ENCODE measurements at regions not wholly inside any gene's neighbourhood (a gene's known extent, or its start where the extent isn't known, plus 50 kb on each side); places are given as distances from the start of the nearest gene placed in this dataset.
"Not testable (repeated sequence)": the region's sequence is repeated elsewhere in the genome, so short reads cannot be mapped to it uniquely, and the experiment has no call there.

- H3K27me3 ChIP-seq; H3K27ac ChIP-seq; H3K4me3 ChIP-seq; H3K4me1 ChIP-seq; H3K36me3 ChIP-seq; DNase-seq (ENCODE audit: low spot score in 2 of 2); H3K9me3 ChIP-seq; intact Hi-C loops (cut with DNase I; ENCODE audit: low total_unique reads): not testable (repeated sequence)
Measured at GRCh38 chr11:3583476-3583875, 58.3 kb downstream of the ART5 start.

GRCh38 chr11:3581389-3581725 is 60.4 kb downstream of the ART5 start:
- H3K9me3 ChIP-seq; H3K36me3 ChIP-seq; DNase-seq (ENCODE audit: low spot score in 2 of 2); H3K27me3 ChIP-seq; H3K4me1 ChIP-seq; intact Hi-C loops (cut with DNase I; ENCODE audit: low total_unique reads); H3K27ac ChIP-seq: not testable (repeated sequence)
- peak overlapping the region in 1 of 3 donors; percentile 83 for H3K4me3 ChIP-seq

GRCh38 chr11:3580487-3581388 is 61.1 kb downstream of the ART5 start:
- DNase-seq (ENCODE audit: low spot score in 2 of 2) = peak in 1 of 2 donors; percentile 67

GRCh38 chr11:3579600-3580459 is 62.0 kb downstream of the ART5 start:
- DNase-seq (ENCODE audit: low spot score in 2 of 2); H3K27ac ChIP-seq; H3K4me1 ChIP-seq; H3K9me3 ChIP-seq; intact Hi-C loops (cut with DNase I; ENCODE audit: low total_unique reads); H3K27me3 ChIP-seq; H3K36me3 ChIP-seq: not testable (repeated sequence)
- peak overlapping the region in 2 of 3 donors; percentile 58 to 83 for H3K4me3 ChIP-seq

More at GRCh38 chr11:3580487-3581388, 61.1 kb downstream of the ART5 start:
- H3K27me3 ChIP-seq; H3K9me3 ChIP-seq; intact Hi-C loops (cut with DNase I; ENCODE audit: low total_unique reads); H3K4me1 ChIP-seq; H3K36me3 ChIP-seq: not testable (repeated sequence)
- H3K27ac ChIP-seq = peak overlapping the region; percentile 82
- peak in 1 of 3 donors; percentile 90 for TF ChIP-seq CTCF (IDR thresholded peaks at IDR 0.05)
- peak overlapping the region; percentile 30 to 83 (median 58) for H3K4me3 ChIP-seq

- DNase-seq (ENCODE audit: low spot score in 2 of 2); H3K9me3 ChIP-seq; H3K36me3 ChIP-seq; H3K27me3 ChIP-seq; H3K27ac ChIP-seq; H3K4me3 ChIP-seq; H3K4me1 ChIP-seq; intact Hi-C loops (cut with DNase I; ENCODE audit: low total_unique reads): not testable (repeated sequence)
Measured at GRCh38 chr11:3576066-3576604, 65.7 kb downstream of the ART5 start.

GRCh38 chr11:3572976-3573647 is 68.7 kb downstream of the ART5 start:
- H3K36me3 ChIP-seq; H3K9me3 ChIP-seq; H3K27me3 ChIP-seq; H3K4me3 ChIP-seq; intact Hi-C loops (cut with DNase I; ENCODE audit: low total_unique reads); H3K27ac ChIP-seq; DNase-seq (ENCODE audit: low spot score in 2 of 2); H3K4me1 ChIP-seq: not testable (repeated sequence)

GRCh38 chr11:3571752-3572151 is 70.0 kb downstream of the ART5 start:
- H3K9me3 ChIP-seq; DNase-seq (ENCODE audit: low spot score in 2 of 2); H3K4me3 ChIP-seq; H3K27me3 ChIP-seq; intact Hi-C loops (cut with DNase I; ENCODE audit: low total_unique reads); H3K36me3 ChIP-seq; H3K27ac ChIP-seq; H3K4me1 ChIP-seq: not testable (repeated sequence)

GRCh38 chr11:3565838-3566237 is 76.0 kb downstream of the ART5 start:
- H3K27me3 ChIP-seq; H3K27ac ChIP-seq; intact Hi-C loops (cut with DNase I; ENCODE audit: low total_unique reads); H3K4me1 ChIP-seq; H3K36me3 ChIP-seq; H3K4me3 ChIP-seq; DNase-seq (ENCODE audit: low spot score in 2 of 2); H3K9me3 ChIP-seq: not testable (repeated sequence)

- H3K27me3 ChIP-seq; intact Hi-C loops (cut with DNase I; ENCODE audit: low total_unique reads); H3K36me3 ChIP-seq; DNase-seq (ENCODE audit: low spot score in 2 of 2); H3K9me3 ChIP-seq; H3K4me3 ChIP-seq; H3K4me1 ChIP-seq; H3K27ac ChIP-seq: not testable (repeated sequence)
Measured at GRCh38 chr11:3564383-3564782, 77.4 kb downstream of the ART5 start.

GRCh38 chr11:3554621-3555020 is 87.2 kb downstream of the ART5 start:
- H3K27ac ChIP-seq; H3K36me3 ChIP-seq; H3K4me3 ChIP-seq; H3K27me3 ChIP-seq; H3K9me3 ChIP-seq; DNase-seq (ENCODE audit: low spot score in 2 of 2); H3K4me1 ChIP-seq; intact Hi-C loops (cut with DNase I; ENCODE audit: low total_unique reads): not testable (repeated sequence)

GRCh38 chr11:3544990-3545389 is 96.8 kb downstream of the ART5 start:
- intact Hi-C loops (cut with DNase I; ENCODE audit: low total_unique reads); H3K4me3 ChIP-seq; DNase-seq (ENCODE audit: low spot score in 2 of 2); H3K4me1 ChIP-seq; H3K27me3 ChIP-seq; H3K36me3 ChIP-seq; H3K9me3 ChIP-seq; H3K27ac ChIP-seq: not testable (repeated sequence)

GRCh38 chr11:3538220-3538619 is 103.6 kb downstream of the ART5 start:
- H3K27ac ChIP-seq; DNase-seq (ENCODE audit: low spot score in 2 of 2); intact Hi-C loops (cut with DNase I; ENCODE audit: low total_unique reads): not testable (repeated sequence)

More at GRCh38 chr11:3538220-3538619, 103.6 kb downstream of the ART5 start:
- not testable (repeated sequence) for H3K4me1 ChIP-seq, H3K27me3 ChIP-seq, H3K4me3 ChIP-seq, H3K36me3 ChIP-seq
- peaks cover 9 to 14% of the 10 kb centered on the region in 2 donors for H3K9me3 ChIP-seq
